ENCODE measurements at regions not wholly inside any gene's neighbourhood (a gene's known extent, or its start where the extent isn't known, plus 50 kb on each side); places are given as distances from the start of the nearest gene placed in this dataset.

DNA sequence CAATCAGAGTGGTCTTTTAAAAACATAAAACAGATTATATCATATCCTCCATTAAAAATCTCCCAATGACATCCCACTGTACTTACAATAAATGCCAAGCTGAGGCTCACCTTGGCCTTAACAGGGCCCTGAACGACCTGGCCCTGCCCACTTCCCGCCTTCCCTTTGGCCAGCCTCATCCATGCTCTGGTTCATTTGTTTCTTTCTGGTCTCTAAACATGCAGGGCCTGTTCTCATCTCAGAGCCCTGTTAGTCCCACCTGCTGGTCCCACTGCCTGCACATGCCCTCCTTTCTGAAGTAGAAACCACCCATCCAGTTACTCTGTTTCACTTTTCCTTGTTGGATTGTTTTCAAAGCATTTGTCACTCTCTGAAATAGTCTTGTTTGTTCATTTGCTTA lies 227.4 kb downstream of the INSC start:
- TF ChIP-seq POLR2A (IDR thresholded peaks at IDR 0.05) = no peak
- TF ChIP-seq, protein P1, sequence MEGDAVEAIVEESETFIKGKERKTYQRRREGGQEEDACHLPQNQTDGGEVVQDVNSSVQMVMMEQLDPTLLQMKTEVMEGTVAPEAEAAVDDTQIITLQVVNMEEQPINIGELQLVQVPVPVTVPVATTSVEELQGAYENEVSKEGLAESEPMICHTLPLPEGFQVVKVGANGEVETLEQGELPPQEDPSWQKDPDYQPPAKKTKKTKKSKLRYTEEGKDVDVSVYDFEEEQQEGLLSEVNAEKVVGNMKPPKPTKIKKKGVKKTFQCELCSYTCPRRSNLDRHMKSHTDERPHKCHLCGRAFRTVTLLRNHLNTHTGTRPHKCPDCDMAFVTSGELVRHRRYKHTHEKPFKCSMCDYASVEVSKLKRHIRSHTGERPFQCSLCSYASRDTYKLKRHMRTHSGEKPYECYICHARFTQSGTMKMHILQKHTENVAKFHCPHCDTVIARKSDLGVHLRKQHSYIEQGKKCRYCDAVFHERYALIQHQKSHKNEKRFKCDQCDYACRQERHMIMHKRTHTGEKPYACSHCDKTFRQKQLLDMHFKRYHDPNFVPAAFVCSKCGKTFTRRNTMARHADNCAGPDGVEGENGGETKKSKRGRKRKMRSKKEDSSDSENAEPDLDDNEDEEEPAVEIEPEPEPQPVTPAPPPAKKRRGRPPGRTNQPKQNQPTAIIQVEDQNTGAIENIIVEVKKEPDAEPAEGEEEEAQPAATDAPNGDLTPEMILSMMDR (IDR thresholded peaks at IDR 0.05) = no peak
